ENCODE measurements at regions not wholly inside any gene's neighbourhood (a gene's known extent, or its start where the extent isn't known, plus 50 kb on each side); places are given as distances from the start of the nearest gene placed in this dataset.

DNA sequence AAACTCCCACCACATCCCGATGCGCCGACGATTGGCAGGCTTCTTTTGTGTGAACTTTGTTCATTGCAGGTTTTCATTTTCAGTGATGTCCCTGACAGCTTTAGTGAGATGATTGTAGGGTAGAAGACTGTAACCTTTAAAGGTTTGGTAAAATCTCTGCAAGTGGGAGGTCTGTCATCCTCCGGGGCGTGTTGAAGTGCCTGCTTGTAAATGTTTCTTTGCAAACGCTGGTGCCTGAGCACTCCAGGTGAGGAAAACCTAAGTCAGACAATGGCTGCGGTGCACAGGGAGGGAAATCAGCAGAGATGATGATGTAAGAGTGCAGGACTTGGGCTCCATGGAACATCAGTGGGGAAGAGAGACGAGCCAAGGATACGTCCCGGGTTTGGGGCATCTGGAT is 228.1 kb downstream of the DRD1 start:
- ATAC-seq, result no peak
- TF ChIP-seq GLIS3 (CRISPR knock-in tag; IDR thresholded peaks at IDR 0.05) (no peak), ZNF565 (CRISPR knock-in tag; conservative IDR thresholded peaks at IDR 0.05; ENCODE audit: low read depth) (no peak), ESRRG (CRISPR knock-in tag; IDR thresholded peaks at IDR 0.05) (no peak), POU6F1 (CRISPR knock-in tag; IDR thresholded peaks at IDR 0.05; ENCODE audit: borderline replicate concordance, low read depth) (no peak), PPARA (CRISPR knock-in tag; IDR thresholded peaks at IDR 0.05; ENCODE audit: borderline replicate concordance) (no peak), ZFP30 (CRISPR knock-in tag; IDR thresholded peaks at IDR 0.05) (no peak)

- peak; percentile 81 for ATAC-seq
- no peak for TF ChIP-seq SNAI2 (CRISPR knock-in tag; IDR thresholded peaks at IDR 0.05)
- TF ChIP-seq, protein P1, sequence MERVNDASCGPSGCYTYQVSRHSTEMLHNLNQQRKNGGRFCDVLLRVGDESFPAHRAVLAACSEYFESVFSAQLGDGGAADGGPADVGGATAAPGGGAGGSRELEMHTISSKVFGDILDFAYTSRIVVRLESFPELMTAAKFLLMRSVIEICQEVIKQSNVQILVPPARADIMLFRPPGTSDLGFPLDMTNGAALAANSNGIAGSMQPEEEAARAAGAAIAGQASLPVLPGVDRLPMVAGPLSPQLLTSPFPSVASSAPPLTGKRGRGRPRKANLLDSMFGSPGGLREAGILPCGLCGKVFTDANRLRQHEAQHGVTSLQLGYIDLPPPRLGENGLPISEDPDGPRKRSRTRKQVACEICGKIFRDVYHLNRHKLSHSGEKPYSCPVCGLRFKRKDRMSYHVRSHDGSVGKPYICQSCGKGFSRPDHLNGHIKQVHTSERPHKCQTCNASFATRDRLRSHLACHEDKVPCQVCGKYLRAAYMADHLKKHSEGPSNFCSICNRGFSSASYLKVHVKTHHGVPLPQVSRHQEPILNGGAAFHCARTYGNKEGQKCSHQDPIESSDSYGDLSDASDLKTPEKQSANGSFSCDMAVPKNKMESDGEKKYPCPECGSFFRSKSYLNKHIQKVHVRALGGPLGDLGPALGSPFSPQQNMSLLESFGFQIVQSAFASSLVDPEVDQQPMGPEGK (CRISPR knock-in tag; IDR thresholded peaks at IDR 0.05; ENCODE audit: borderline replicate concordance), result no peak
- no peak for TF ChIP-seq CSDC2 (CRISPR knock-in tag; IDR thresholded peaks at IDR 0.05)
- TF ChIP-seq ZFP3 (CRISPR knock-in tag; IDR thresholded peaks at IDR 0.05), result no peak
- TF ChIP-seq ARNTL (CRISPR knock-in tag; IDR thresholded peaks at IDR 0.05; ENCODE audit: borderline replicate concordance, low read depth), result no peak
- TF ChIP-seq, protein P2, sequence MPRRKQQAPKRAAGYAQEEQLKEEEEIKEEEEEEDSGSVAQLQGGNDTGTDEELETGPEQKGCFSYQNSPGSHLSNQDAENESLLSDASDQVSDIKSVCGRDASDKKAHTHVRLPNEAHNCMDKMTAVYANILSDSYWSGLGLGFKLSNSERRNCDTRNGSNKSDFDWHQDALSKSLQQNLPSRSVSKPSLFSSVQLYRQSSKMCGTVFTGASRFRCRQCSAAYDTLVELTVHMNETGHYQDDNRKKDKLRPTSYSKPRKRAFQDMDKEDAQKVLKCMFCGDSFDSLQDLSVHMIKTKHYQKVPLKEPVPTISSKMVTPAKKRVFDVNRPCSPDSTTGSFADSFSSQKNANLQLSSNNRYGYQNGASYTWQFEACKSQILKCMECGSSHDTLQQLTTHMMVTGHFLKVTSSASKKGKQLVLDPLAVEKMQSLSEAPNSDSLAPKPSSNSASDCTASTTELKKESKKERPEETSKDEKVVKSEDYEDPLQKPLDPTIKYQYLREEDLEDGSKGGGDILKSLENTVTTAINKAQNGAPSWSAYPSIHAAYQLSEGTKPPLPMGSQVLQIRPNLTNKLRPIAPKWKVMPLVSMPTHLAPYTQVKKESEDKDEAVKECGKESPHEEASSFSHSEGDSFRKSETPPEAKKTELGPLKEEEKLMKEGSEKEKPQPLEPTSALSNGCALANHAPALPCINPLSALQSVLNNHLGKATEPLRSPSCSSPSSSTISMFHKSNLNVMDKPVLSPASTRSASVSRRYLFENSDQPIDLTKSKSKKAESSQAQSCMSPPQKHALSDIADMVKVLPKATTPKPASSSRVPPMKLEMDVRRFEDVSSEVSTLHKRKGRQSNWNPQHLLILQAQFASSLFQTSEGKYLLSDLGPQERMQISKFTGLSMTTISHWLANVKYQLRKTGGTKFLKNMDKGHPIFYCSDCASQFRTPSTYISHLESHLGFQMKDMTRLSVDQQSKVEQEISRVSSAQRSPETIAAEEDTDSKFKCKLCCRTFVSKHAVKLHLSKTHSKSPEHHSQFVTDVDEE (CRISPR knock-in tag; IDR thresholded peaks at IDR 0.05), result no peak
- TF ChIP-seq, protein P3, sequence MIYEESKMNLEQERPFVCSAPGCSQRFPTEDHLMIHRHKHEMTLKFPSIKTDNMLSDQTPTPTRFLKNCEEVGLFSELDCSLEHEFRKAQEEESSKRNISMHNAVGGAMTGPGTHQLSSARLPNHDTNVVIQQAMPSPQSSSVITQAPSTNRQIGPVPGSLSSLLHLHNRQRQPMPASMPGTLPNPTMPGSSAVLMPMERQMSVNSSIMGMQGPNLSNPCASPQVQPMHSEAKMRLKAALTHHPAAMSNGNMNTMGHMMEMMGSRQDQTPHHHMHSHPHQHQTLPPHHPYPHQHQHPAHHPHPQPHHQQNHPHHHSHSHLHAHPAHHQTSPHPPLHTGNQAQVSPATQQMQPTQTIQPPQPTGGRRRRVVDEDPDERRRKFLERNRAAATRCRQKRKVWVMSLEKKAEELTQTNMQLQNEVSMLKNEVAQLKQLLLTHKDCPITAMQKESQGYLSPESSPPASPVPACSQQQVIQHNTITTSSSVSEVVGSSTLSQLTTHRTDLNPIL (CRISPR knock-in tag; IDR thresholded peaks at IDR 0.05; ENCODE audit: low read depth), result no peak
- no peak for TF ChIP-seq ISL1 (CRISPR knock-in tag; IDR thresholded peaks at IDR 0.05)
- no peak for TF ChIP-seq GLIS3 (CRISPR knock-in tag; IDR thresholded peaks at IDR 0.05)
- no peak for TF ChIP-seq ZFP30 (CRISPR knock-in tag; IDR thresholded peaks at IDR 0.05)
- TF ChIP-seq CSRNP3 (CRISPR knock-in tag; IDR thresholded peaks at IDR 0.05), result no peak
- no peak for TF ChIP-seq PPARA (CRISPR knock-in tag; IDR thresholded peaks at IDR 0.05; ENCODE audit: borderline replicate concordance)
Observed at GRCh38 chr5:175214152-175214551, 229.8 kb downstream of the DRD1 start.

- ATAC-seq, result no peak
- TF ChIP-seq CSRNP3 (CRISPR knock-in tag; IDR thresholded peaks at IDR 0.05) (no peak), ZNF565 (CRISPR knock-in tag; conservative IDR thresholded peaks at IDR 0.05; ENCODE audit: low read depth) (no peak), CSDC2 (CRISPR knock-in tag; IDR thresholded peaks at IDR 0.05) (no peak), TOX (CRISPR knock-in tag; IDR thresholded peaks at IDR 0.05; ENCODE audit: borderline replicate concordance) (no peak), PPARA (CRISPR knock-in tag; IDR thresholded peaks at IDR 0.05; ENCODE audit: borderline replicate concordance) (no peak), RARB (CRISPR knock-in tag; IDR thresholded peaks at IDR 0.05) (no peak), TCF4 (CRISPR knock-in tag; IDR thresholded peaks at IDR 0.05; ENCODE audit: borderline replicate concordance) (no peak)
Observed at GRCh38 chr5:175211956-175212756, 231.8 kb downstream of the DRD1 start.
